Adrenal gland (tissue), 5 donors: ENCODE measurements at regions not wholly inside any gene's neighbourhood (a gene's known extent, or its start where the extent isn't known, plus 50 kb on each side); places are given as distances from the start of the nearest gene placed in this dataset.

Source experiments
- POLR2A ChIP-seq, 2 donors: fragments of 450-650 bp; IDR thresholded peaks; one replicate each; pipeline ENCODE4 v1.6.1; 2017; ENCODE audit warnings: antibody characterized with exemption in 2 of 2, mild to moderate bottlenecking in 2 of 2, moderate library complexity in 1 of 2
- TF ChIP-seq, protein P1 (sequence below), 6 experiments: fragments of 450-650 bp in 4 of 6; fragments of 200-600 bp in 2 of 6; sonication (generic) in 1 of 6; IDR thresholded peaks; 1 replicate in 5 of 6; 2 replicates in 1 of 6; pipeline versions ENCODE4 v1.5.1 to v1.8.0; 2016 to 2021; ENCODE audit warnings: antibody characterized with exemption in 6 of 6, mild to moderate bottlenecking in 2 of 6, moderate library complexity in 1 of 6
- donor health status: DM: no; HTN: no; CAD: no.

DNA sequence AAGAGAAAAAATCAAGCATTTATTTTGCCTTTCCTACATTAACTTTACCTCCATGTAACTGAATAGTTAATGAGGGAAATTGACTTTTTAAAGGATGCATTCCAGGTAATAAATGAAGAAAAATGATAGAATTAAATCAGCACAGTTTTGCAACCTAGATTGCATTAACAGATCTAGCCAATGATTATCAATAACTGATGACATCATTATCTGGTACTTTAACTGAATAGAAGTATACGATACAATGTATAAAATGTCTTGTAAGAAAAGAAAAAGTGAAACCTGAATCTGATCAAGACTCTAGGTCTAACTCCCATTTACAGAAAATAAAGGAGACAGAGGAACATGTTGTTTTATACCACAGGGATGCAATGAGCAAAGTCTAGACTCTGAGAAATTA lies 126.0 kb upstream of the XPO1 start:
- no peak for TF ChIP-seq POLR2A (IDR thresholded peaks at IDR 0.05)
- TF ChIP-seq, protein P1, sequence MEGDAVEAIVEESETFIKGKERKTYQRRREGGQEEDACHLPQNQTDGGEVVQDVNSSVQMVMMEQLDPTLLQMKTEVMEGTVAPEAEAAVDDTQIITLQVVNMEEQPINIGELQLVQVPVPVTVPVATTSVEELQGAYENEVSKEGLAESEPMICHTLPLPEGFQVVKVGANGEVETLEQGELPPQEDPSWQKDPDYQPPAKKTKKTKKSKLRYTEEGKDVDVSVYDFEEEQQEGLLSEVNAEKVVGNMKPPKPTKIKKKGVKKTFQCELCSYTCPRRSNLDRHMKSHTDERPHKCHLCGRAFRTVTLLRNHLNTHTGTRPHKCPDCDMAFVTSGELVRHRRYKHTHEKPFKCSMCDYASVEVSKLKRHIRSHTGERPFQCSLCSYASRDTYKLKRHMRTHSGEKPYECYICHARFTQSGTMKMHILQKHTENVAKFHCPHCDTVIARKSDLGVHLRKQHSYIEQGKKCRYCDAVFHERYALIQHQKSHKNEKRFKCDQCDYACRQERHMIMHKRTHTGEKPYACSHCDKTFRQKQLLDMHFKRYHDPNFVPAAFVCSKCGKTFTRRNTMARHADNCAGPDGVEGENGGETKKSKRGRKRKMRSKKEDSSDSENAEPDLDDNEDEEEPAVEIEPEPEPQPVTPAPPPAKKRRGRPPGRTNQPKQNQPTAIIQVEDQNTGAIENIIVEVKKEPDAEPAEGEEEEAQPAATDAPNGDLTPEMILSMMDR (IDR thresholded peaks at IDR 0.05), result no peak
